K562 (cell line): ENCODE measurements at regions not wholly inside any gene's neighbourhood (a gene's known extent, or its start where the extent isn't known, plus 50 kb on each side); places are given as distances from the start of the nearest gene placed in this dataset.

ENCODE experiments used
- PPARD ChIP-seq: fragments of 250-450 bp; sonication (Bioruptor Pico); IDR thresholded peaks from 2 replicates; pipeline ENCODE4 v1.8.0; 2022; ENCODE audit warnings: inconsistent platforms, mild to moderate bottlenecking, moderate library complexity
- TF ChIP-seq, protein P1 (sequence below), 3 experiments: fragments of 200-800 bp in 1 of 3; fragments of 250-450 bp in 1 of 3; fragments of 450-650 bp in 1 of 3; sonication (Bioruptor Pico) in 1 of 3; sonication (Bioruptor generic) in 1 of 3; formaldehyde crosslinking in 1 of 3; IDR thresholded peaks; 2 replicates each; pipeline versions ENCODE4 v1.6.1 to v1.8.0; 2016 to 2022; ENCODE audit warnings: mild to moderate bottlenecking in 2 of 3, missing genetic modification characterization in 2 of 3, missing compliant biosample characterization in 1 of 3, moderate library complexity in 1 of 3
- TF ChIP-seq, protein P2 (sequence below): sonication (generic); formaldehyde crosslinking; IDR thresholded peaks from 2 replicates; pipeline ENCODE4 v1.8.0; 2023; ENCODE audit warnings: mild to moderate bottlenecking, missing genetic modification reagents
- TF ChIP-seq, protein P3 (sequence below): fragments of 450-650 bp; formaldehyde crosslinking; IDR thresholded peaks from 2 replicates; pipeline ENCODE4 v1.4.0; 2020; ENCODE audit warnings: mild to moderate bottlenecking, mixed read lengths
- TF ChIP-seq, protein P4 (sequence below): IDR thresholded peaks from 2 replicates; pipeline ENCODE4 v1.6.1; 2012; ENCODE audit warnings: low read depth, low read length, improper control_type of control experiment, borderline replicate concordance

DNA sequence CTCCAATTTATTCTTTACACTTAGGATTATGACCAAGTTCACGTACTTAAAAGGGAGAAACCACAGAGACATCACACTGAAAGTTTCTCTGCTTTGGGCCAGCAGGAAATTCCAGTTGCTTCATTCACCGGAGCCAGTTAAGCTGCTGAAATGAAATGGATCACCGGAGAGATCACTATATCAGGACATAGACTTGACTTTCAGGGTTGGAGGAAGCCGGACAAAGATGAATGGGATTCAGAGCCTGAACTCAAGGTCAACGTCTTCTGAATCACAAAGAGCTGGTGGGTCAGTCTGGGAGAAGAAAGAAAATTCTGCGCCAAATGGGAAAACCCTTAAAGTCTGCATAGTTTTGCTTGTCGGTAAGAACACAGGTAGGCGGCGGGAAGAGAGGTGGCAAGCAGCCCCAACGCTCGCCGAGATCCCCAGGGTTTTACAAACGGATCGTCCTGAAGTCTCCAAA lies 81.9 kb upstream of the CCDC28A start (continued):
- TF ChIP-seq, protein P1, sequence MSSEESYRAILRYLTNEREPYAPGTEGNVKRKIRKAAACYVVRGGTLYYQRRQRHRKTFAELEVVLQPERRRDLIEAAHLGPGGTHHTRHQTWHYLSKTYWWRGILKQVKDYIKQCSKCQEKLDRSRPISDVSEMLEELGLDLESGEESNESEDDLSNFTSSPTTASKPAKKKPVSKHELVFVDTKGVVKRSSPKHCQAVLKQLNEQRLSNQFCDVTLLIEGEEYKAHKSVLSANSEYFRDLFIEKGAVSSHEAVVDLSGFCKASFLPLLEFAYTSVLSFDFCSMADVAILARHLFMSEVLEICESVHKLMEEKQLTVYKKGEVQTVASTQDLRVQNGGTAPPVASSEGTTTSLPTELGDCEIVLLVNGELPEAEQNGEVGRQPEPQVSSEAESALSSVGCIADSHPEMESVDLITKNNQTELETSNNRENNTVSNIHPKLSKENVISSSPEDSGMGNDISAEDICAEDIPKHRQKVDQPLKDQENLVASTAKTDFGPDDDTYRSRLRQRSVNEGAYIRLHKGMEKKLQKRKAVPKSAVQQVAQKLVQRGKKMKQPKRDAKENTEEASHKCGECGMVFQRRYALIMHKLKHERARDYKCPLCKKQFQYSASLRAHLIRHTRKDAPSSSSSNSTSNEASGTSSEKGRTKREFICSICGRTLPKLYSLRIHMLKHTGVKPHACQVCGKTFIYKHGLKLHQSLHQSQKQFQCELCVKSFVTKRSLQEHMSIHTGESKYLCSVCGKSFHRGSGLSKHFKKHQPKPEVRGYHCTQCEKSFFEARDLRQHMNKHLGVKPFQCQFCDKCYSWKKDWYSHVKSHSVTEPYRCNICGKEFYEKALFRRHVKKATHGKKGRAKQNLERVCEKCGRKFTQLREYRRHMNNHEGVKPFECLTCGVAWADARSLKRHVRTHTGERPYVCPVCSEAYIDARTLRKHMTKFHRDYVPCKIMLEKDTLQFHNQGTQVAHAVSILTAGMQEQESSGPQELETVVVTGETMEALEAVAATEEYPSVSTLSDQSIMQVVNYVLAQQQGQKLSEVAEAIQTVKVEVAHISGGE (CRISPR knock-in tag; IDR thresholded peaks at IDR 0.05) = no peak
- TF ChIP-seq, protein P2, sequence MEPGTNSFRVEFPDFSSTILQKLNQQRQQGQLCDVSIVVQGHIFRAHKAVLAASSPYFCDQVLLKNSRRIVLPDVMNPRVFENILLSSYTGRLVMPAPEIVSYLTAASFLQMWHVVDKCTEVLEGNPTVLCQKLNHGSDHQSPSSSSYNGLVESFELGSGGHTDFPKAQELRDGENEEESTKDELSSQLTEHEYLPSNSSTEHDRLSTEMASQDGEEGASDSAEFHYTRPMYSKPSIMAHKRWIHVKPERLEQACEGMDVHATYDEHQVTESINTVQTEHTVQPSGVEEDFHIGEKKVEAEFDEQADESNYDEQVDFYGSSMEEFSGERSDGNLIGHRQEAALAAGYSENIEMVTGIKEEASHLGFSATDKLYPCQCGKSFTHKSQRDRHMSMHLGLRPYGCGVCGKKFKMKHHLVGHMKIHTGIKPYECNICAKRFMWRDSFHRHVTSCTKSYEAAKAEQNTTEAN (CRISPR knock-in tag) = no peak
- TF ChIP-seq, protein P3, sequence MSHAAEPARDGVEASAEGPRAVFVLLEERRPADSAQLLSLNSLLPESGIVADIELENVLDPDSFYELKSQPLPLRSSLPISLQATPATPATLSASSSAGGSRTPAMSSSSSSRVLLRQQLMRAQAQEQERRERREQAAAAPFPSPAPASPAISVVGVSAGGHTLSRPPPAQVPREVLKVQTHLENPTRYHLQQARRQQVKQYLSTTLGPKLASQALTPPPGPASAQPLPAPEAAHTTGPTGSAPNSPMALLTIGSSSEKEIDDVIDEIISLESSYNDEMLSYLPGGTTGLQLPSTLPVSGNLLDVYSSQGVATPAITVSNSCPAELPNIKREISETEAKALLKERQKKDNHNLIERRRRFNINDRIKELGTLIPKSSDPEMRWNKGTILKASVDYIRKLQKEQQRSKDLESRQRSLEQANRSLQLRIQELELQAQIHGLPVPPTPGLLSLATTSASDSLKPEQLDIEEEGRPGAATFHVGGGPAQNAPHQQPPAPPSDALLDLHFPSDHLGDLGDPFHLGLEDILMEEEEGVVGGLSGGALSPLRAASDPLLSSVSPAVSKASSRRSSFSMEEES (CRISPR knock-in tag) = no peak
- no peak for TF ChIP-seq PPARD (CRISPR knock-in tag)
- TF ChIP-seq, protein P4, sequence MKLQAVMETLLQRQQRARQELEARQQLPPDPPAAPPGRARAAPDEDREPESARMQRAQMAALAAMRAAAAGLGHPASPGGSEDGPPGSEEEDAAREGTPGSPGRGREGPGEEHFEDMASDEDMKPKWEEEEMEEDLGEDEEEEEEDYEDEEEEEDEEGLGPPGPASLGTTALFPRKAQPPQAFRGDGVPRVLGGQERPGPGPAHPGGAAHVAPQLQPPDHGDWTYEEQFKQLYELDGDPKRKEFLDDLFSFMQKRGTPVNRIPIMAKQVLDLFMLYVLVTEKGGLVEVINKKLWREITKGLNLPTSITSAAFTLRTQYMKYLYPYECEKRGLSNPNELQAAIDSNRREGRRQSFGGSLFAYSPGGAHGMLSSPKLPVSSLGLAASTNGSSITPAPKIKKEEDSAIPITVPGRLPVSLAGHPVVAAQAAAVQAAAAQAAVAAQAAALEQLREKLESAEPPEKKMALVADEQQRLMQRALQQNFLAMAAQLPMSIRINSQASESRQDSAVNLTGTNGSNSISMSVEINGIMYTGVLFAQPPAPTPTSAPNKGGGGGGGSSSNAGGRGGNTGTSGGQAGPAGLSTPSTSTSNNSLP = no peak
